ENCODE measurements at regions not wholly inside any gene's neighbourhood (a gene's known extent, or its start where the extent isn't known, plus 50 kb on each side); places are given as distances from the start of the nearest gene placed in this dataset.

- DNase-seq (ENCODE audit: extremely low spot score, unreplicated experiment), result no peak
- Mint-ChIP-seq H3K36me3 (ENCODE audit: unreplicated experiment) (no peaks in the 10 kb centered on the region), H3K27ac (ENCODE audit: unreplicated experiment) (no peak overlapping the region), H3K4me3 (ENCODE audit: unreplicated experiment) (no peak overlapping the region), H3K4me1 (ENCODE audit: unreplicated experiment) (peaks cover 5% of the 10 kb centered on the region), H3K9me3 (ENCODE audit: unreplicated experiment) (peaks cover 7% of the 10 kb centered on the region), H3K27me3 (ENCODE audit: unreplicated experiment) (no peaks in the 10 kb centered on the region)
- TF ChIP-seq CTCF (IDR thresholded peaks at IDR 0.05), result peak; percentile 19
These were observed 94.4 kb downstream of the TMCO5A start for GRCh38 chr15:38028869-38029268.

DNA sequence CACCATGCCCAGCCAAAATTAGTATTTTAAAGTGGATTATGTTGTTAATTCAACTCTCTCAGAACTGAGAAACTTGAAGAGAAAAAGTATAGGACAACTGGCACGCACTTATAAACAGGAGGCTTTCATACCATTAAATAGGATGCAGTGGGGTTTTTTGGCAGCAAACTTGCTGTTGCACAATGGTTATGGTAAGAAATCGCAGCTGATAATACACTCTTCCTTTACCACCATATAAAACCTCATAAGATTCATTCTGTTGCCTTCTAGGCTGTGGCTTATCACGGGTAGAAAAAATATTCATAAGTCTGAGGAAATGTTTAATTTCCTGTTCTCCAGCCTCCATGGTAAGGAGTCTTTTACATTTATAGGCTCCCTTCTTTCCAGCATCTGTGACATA is 95.3 kb downstream of the TMCO5A start:
- peaks cover 7% of the 10 kb centered on the region for H3K9me3 Mint-ChIP-seq (ENCODE audit: unreplicated experiment)
- no peak for DNase-seq (ENCODE audit: extremely low spot score, unreplicated experiment)
- H3K27ac Mint-ChIP-seq (ENCODE audit: unreplicated experiment), result no peak overlapping the region
- no peaks in the 10 kb centered on the region for H3K36me3 Mint-ChIP-seq (ENCODE audit: unreplicated experiment)
- peaks cover 5% of the 10 kb centered on the region for H3K4me1 Mint-ChIP-seq (ENCODE audit: unreplicated experiment)
- no peak for TF ChIP-seq CTCF (IDR thresholded peaks at IDR 0.05)
- no peak overlapping the region for H3K4me3 Mint-ChIP-seq (ENCODE audit: unreplicated experiment)
- no peaks in the 10 kb centered on the region for H3K27me3 Mint-ChIP-seq (ENCODE audit: unreplicated experiment)

DNA sequence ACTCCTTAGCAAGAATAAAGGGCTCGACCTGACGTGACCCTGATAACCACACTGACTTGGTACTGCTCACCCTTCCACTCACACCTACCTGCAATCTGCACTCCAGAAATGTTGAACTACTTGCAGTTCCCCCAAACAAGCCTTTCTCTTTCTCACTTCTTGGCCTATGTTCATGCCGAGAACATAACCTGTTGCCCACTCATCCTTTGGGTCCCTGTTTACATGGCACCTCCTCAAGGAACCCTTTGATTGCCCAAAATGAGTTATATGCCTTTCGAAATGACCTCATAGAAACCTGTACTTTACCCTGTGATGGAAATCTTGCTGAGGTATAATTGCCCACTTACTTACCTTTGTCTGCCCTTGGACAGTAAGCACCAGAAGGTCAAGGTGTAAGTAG is 96.2 kb downstream of the TMCO5A start:
- no peaks in the 10 kb centered on the region for H3K27me3 Mint-ChIP-seq (ENCODE audit: unreplicated experiment)
- no peak for TF ChIP-seq CTCF (IDR thresholded peaks at IDR 0.05)
- H3K4me1 Mint-ChIP-seq (ENCODE audit: unreplicated experiment), result peaks cover 9% of the 10 kb centered on the region
- no peak overlapping the region for H3K27ac Mint-ChIP-seq (ENCODE audit: unreplicated experiment)
- no peak for DNase-seq (ENCODE audit: extremely low spot score, unreplicated experiment)
- H3K9me3 Mint-ChIP-seq (ENCODE audit: unreplicated experiment), result peaks cover 7% of the 10 kb centered on the region
- no peak overlapping the region for H3K4me3 Mint-ChIP-seq (ENCODE audit: unreplicated experiment)
- H3K36me3 Mint-ChIP-seq (ENCODE audit: unreplicated experiment), result no peaks in the 10 kb centered on the region

DNA sequence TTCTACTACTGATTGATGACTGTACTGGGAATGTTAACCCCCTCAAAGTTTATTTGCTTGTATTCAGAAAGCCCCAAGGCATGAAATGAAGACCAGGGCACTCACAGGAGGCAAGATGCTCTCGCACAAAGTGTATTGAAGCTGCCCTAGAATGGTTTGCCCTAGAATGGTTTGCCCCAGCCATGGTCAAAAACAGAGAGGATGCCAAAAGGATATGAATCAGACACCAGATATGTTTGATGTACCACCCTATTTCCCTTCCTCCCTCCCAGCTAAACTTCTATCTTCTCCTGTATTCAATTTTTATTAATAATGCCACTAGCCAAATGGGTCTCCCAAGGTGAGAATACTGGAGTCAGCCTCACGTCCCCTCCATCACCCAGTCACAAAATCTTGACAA is 101.3 kb downstream of the TMCO5A start:
- H3K9me3 Mint-ChIP-seq (ENCODE audit: unreplicated experiment), result peaks cover 3% of the 10 kb centered on the region
- no peaks in the 10 kb centered on the region for H3K36me3 Mint-ChIP-seq (ENCODE audit: unreplicated experiment)
- DNase-seq (ENCODE audit: extremely low spot score, unreplicated experiment), result no peak
- H3K4me3 Mint-ChIP-seq (ENCODE audit: unreplicated experiment), result no peak overlapping the region
- H3K27me3 Mint-ChIP-seq (ENCODE audit: unreplicated experiment), result no peaks in the 10 kb centered on the region
- no peak overlapping the region for H3K27ac Mint-ChIP-seq (ENCODE audit: unreplicated experiment)
- H3K4me1 Mint-ChIP-seq (ENCODE audit: unreplicated experiment), result peaks cover 28% of the 10 kb centered on the region
- TF ChIP-seq CTCF (IDR thresholded peaks at IDR 0.05), result no peak

GRCh38 chr15:38036790-38037338 is 102.4 kb downstream of the TMCO5A start:
- Mint-ChIP-seq H3K36me3 (ENCODE audit: unreplicated experiment) (no peaks in the 10 kb centered on the region), H3K27ac (ENCODE audit: unreplicated experiment) (no peak overlapping the region), H3K4me3 (ENCODE audit: unreplicated experiment) (no peak overlapping the region), H3K27me3 (ENCODE audit: unreplicated experiment) (no peaks in the 10 kb centered on the region), H3K9me3 (ENCODE audit: unreplicated experiment) (no peaks in the 10 kb centered on the region), H3K4me1 (ENCODE audit: unreplicated experiment) (peaks cover 36% of the 10 kb centered on the region)
- TF ChIP-seq CTCF (IDR thresholded peaks at IDR 0.05), result no peak
- no peak for DNase-seq (ENCODE audit: extremely low spot score, unreplicated experiment)
